ENCODE measurements at regions not wholly inside any gene's neighbourhood (a gene's known extent, or its start where the extent isn't known, plus 50 kb on each side); places are given as distances from the start of the nearest gene placed in this dataset.
A peak's percentile ranks its signal among the peaks of the same experiment; 100 is the strongest.

GRCh38 chr3:196147116-196147515 lies 64.1 kb downstream of the ZDHHC19 start:
- H3K4me2 ChIP-seq (ENCODE audit: unreplicated experiment) = no peak overlapping the region
- H3K9me3 ChIP-seq (ENCODE audit: low read depth) = no peaks in the 10 kb centered on the region
- no peaks in the 10 kb centered on the region for H3K79me2 ChIP-seq (ENCODE audit: insufficient read depth)
- H3K4me1 ChIP-seq (ENCODE audit: insufficient read depth) = no peaks in the 10 kb centered on the region
- 60 to 68% methylated on average over 2 of the region's 2 CpGs for WGBS, 2 experiments (ENCODE audit: low coverage in 1 of 2, low lambda C conversion rate in 2 of 2, missing lambda C conversion rate in 2 of 2)
- H3K9ac ChIP-seq = no peak overlapping the region
- TF ChIP-seq EZH2phosphoT487 (IDR thresholded peaks at IDR 0.05; ENCODE audit: insufficient read depth, low read depth) (no peak), EZH2 (IDR thresholded peaks at IDR 0.05; ENCODE audit: insufficient read depth, poor library complexity, severe bottlenecking) (no peak)
- H3K36me3 ChIP-seq (ENCODE audit: low read depth) = no peaks in the 10 kb centered on the region
- H3K27me3 ChIP-seq (replicated peaks; ENCODE audit: insufficient read depth) = 0 out of 2 replicates have a peak, but pooled peaks cover 2% of the 10 kb centered on the region
- in situ Hi-C loops (cut with MboI) = no loop called here
- no peak overlapping the region for H3K27ac ChIP-seq
- H3K9me2 ChIP-seq (ENCODE audit: insufficient read depth) = no peaks in the 10 kb centered on the region
- no peaks in the 10 kb centered on the region for H3F3A ChIP-seq (ENCODE audit: insufficient read depth)
- DNase-seq = no peak
- H2AFZ ChIP-seq = no peak overlapping the region
- H4K20me1 ChIP-seq (ENCODE audit: insufficient read depth) = no peaks in the 10 kb centered on the region
- no peak overlapping the region for H3K4me3 ChIP-seq

- no peak for DNase-seq
- H3K4me1 ChIP-seq (ENCODE audit: insufficient read depth) = no peaks in the 10 kb centered on the region
Measured at GRCh38 chr3:196145468-196146262, 63.8 kb upstream of the TFRC start.

GRCh38 chr3:196144383-196145105 lies 62.7 kb upstream of the TFRC start:
- DNase-seq = peak; percentile 75
- no peak overlapping the region for H3K27ac ChIP-seq

More at GRCh38 chr3:196145468-196146262, 63.8 kb upstream of the TFRC start:
- H3K36me3 ChIP-seq (ENCODE audit: low read depth) = no peaks in the 10 kb centered on the region
- in situ Hi-C loops (cut with MboI) = no loop called here
- no peak overlapping the region for H2AFZ ChIP-seq
- H3F3A ChIP-seq (ENCODE audit: insufficient read depth) = no peaks in the 10 kb centered on the region
- no peaks in the 10 kb centered on the region for H3K79me2 ChIP-seq (ENCODE audit: insufficient read depth)
- 83 to 85% methylated on average over 14 of the region's 18 CpGs for WGBS, 2 experiments (ENCODE audit: low coverage in 1 of 2, low lambda C conversion rate in 2 of 2, missing lambda C conversion rate in 2 of 2)
- H4K20me1 ChIP-seq (ENCODE audit: insufficient read depth) = no peaks in the 10 kb centered on the region
- no peak overlapping the region for H3K4me3 ChIP-seq
- no peaks in the 10 kb centered on the region for H3K9me3 ChIP-seq (ENCODE audit: low read depth)
- 0 out of 2 replicates have a peak, but pooled peaks cover 6% of the 10 kb centered on the region for H3K27me3 ChIP-seq (replicated peaks; ENCODE audit: insufficient read depth)
- no peak overlapping the region for H3K4me2 ChIP-seq (ENCODE audit: unreplicated experiment)
- TF ChIP-seq EZH2phosphoT487 (IDR thresholded peaks at IDR 0.05; ENCODE audit: insufficient read depth, low read depth) (no peak), EZH2 (IDR thresholded peaks at IDR 0.05; ENCODE audit: insufficient read depth, poor library complexity, severe bottlenecking) (no peak)
- no peak overlapping the region for H3K9ac ChIP-seq
- H3K9me2 ChIP-seq (ENCODE audit: insufficient read depth) = no peaks in the 10 kb centered on the region
- no peak overlapping the region for H3K27ac ChIP-seq

GRCh38 chr3:196143708-196144382 lies 62.0 kb upstream of the TFRC start:
- WGBS, 2 experiments (ENCODE audit: low coverage in 1 of 2, low lambda C conversion rate in 2 of 2, missing lambda C conversion rate in 2 of 2) = 86% methylated on average over 17 of the region's 17 CpGs
- no peaks in the 10 kb centered on the region for H3K79me2 ChIP-seq (ENCODE audit: insufficient read depth)
- no peaks in the 10 kb centered on the region for H4K20me1 ChIP-seq (ENCODE audit: insufficient read depth)
- H2AFZ ChIP-seq = no peak overlapping the region
- H3K4me3 ChIP-seq = no peak overlapping the region
- DNase-seq = no peak
- no peaks in the 10 kb centered on the region for H3K9me3 ChIP-seq (ENCODE audit: low read depth)
- no peaks in the 10 kb centered on the region for H3K9me2 ChIP-seq (ENCODE audit: insufficient read depth)
- H3K27ac ChIP-seq = no peak overlapping the region
- H3K4me1 ChIP-seq (ENCODE audit: insufficient read depth) = no peaks in the 10 kb centered on the region
- in situ Hi-C loops (cut with MboI) = no loop called here
- H3F3A ChIP-seq (ENCODE audit: insufficient read depth) = no peaks in the 10 kb centered on the region
- no peak overlapping the region for H3K9ac ChIP-seq
- no peaks in the 10 kb centered on the region for H3K36me3 ChIP-seq (ENCODE audit: low read depth)
- H3K4me2 ChIP-seq (ENCODE audit: unreplicated experiment) = no peak overlapping the region
- TF ChIP-seq EZH2 (IDR thresholded peaks at IDR 0.05; ENCODE audit: insufficient read depth, poor library complexity, severe bottlenecking) (no peak), EZH2phosphoT487 (IDR thresholded peaks at IDR 0.05; ENCODE audit: insufficient read depth, low read depth) (no peak)
- 0 out of 2 replicates have a peak, but pooled peaks cover 6% of the 10 kb centered on the region for H3K27me3 ChIP-seq (replicated peaks; ENCODE audit: insufficient read depth)

More at GRCh38 chr3:196144383-196145105, 62.7 kb upstream of the TFRC start:
- WGBS, 2 experiments (ENCODE audit: low coverage in 1 of 2, low lambda C conversion rate in 2 of 2, missing lambda C conversion rate in 2 of 2) = 71 to 72% methylated on average over 19 of the region's 19 CpGs
- TF ChIP-seq EZH2phosphoT487 (IDR thresholded peaks at IDR 0.05; ENCODE audit: insufficient read depth, low read depth) = no peak
- TF ChIP-seq EZH2 (IDR thresholded peaks at IDR 0.05; ENCODE audit: insufficient read depth, poor library complexity, severe bottlenecking) = no peak
- no peaks in the 10 kb centered on the region for H4K20me1 ChIP-seq (ENCODE audit: insufficient read depth)
- no peaks in the 10 kb centered on the region for H3K36me3 ChIP-seq (ENCODE audit: low read depth)
- in situ Hi-C loops (cut with MboI) = no loop called here
- no peak overlapping the region for H2AFZ ChIP-seq
- H3K79me2 ChIP-seq (ENCODE audit: insufficient read depth) = no peaks in the 10 kb centered on the region
- H3F3A ChIP-seq (ENCODE audit: insufficient read depth) = no peaks in the 10 kb centered on the region
- H3K9ac ChIP-seq = no peak overlapping the region
- no peaks in the 10 kb centered on the region for H3K9me2 ChIP-seq (ENCODE audit: insufficient read depth)
- H3K9me3 ChIP-seq (ENCODE audit: low read depth) = no peaks in the 10 kb centered on the region
- no peak overlapping the region for H3K4me2 ChIP-seq (ENCODE audit: unreplicated experiment)
- 0 out of 2 replicates have a peak, but pooled peaks cover 6% of the 10 kb centered on the region for H3K27me3 ChIP-seq (replicated peaks; ENCODE audit: insufficient read depth)
- no peaks in the 10 kb centered on the region for H3K4me1 ChIP-seq (ENCODE audit: insufficient read depth)
- H3K4me3 ChIP-seq = no peak overlapping the region

Data from GM23248 (cell line).